HL-60 (cell line): ENCODE measurements at regions not wholly inside any gene's neighbourhood (a gene's known extent, or its start where the extent isn't known, plus 50 kb on each side); places are given as distances from the start of the nearest gene placed in this dataset.

Source experiments
- POLR2AphosphoS5 ChIP-seq: IDR thresholded peaks from 2 replicates; pipeline ENCODE4 v1.6.1; 2012; ENCODE audit warnings: low read depth
- TF ChIP-seq, protein P1 (sequence below): IDR thresholded peaks from one replicate; pipeline ENCODE4 v1.5.1; 2011; ENCODE audit warnings: low read length, control low read depth, inconsistent platforms; ENCODE audit not compliant: insufficient read depth

DNA sequence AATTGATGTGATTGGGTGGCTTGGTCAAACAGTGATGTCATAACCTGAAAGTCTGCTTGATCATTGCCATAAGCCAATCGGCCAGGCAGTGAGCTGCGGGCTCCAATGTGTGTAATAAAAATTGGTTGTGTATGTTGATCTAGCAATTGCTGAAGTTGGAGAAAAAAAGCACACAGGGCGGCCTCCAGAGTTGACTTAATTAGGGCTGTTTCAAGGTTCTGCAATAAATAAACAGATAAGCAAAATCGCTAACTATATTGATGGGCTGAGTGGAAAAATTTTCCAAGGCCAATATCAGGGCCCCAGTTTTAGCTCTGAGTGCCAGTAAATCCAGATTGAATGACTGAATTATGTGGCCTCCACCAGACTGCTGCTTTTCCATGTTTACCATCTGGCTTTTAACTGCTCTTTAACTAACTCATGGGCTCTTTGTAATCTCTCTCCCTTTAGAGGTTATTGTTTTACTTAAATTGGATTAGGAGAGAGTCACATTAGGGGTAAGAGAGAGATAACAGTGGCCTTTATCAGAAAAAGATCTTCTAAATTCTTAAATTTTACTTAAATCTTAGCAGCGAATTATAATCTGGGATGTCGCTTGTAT, 160.6 kb upstream of the WDFY3 start:
- TF ChIP-seq, protein P1, sequence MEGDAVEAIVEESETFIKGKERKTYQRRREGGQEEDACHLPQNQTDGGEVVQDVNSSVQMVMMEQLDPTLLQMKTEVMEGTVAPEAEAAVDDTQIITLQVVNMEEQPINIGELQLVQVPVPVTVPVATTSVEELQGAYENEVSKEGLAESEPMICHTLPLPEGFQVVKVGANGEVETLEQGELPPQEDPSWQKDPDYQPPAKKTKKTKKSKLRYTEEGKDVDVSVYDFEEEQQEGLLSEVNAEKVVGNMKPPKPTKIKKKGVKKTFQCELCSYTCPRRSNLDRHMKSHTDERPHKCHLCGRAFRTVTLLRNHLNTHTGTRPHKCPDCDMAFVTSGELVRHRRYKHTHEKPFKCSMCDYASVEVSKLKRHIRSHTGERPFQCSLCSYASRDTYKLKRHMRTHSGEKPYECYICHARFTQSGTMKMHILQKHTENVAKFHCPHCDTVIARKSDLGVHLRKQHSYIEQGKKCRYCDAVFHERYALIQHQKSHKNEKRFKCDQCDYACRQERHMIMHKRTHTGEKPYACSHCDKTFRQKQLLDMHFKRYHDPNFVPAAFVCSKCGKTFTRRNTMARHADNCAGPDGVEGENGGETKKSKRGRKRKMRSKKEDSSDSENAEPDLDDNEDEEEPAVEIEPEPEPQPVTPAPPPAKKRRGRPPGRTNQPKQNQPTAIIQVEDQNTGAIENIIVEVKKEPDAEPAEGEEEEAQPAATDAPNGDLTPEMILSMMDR: no peak
- TF ChIP-seq POLR2AphosphoS5: no peak
